Right cardiac atrium (tissue), 5 donors: ENCODE measurements at regions not wholly inside any gene's neighbourhood (a gene's known extent, or its start where the extent isn't known, plus 50 kb on each side); places are given as distances from the start of the nearest gene placed in this dataset.

Experiments
- ATAC-seq, 2 donors: fragments of 200-7000 bp; cut with Tn5 transposase; one replicate each; pipeline versions ENCODE4 v1.8.0 to v1.9.1; 2020; ENCODE audit warnings: moderate library complexity in 2 of 2, mild to moderate bottlenecking in 1 of 2
- DNase-seq, 3 donors: peaks; one replicate each; pipeline ENCODE4 v3.0.0-alpha.2; 2020
- H3K27ac ChIP-seq: one replicate; pipeline ENCODE4 v1.5.1; 2013; ENCODE audit warnings: mild to moderate bottlenecking, low read length, control low read depth, moderate library complexity
- H3K27me3 ChIP-seq: one replicate; pipeline ENCODE4 v1.6.1; 2013; ENCODE audit not compliant: control insufficient read depth, insufficient read depth
- H3K4me1 ChIP-seq: one replicate; pipeline ENCODE4 v1.6.1; 2013; ENCODE audit warnings: low read length; ENCODE audit not compliant: control insufficient read depth, insufficient read depth
- H3K4me3 ChIP-seq: one replicate; pipeline ENCODE4 v1.5.1; 2013; ENCODE audit warnings: low read length, control low read depth
- H3K9me3 ChIP-seq: one replicate; pipeline ENCODE4 v1.6.1; 2013; ENCODE audit warnings: low read length; ENCODE audit not compliant: control insufficient read depth
- WGBS: extraction: QIAGEN DNeasy Blood & Tissue Kit; methylation state at CpG from one replicate; pipeline ENCODE4 v1.1.7; 2013; 5-methylcytosine and 5-hydroxymethylcytosine counted together
- intact Hi-C, 4 donors: fragments of 100-400 bp; cut with DNase I; formaldehyde crosslinking; loops; one replicate each; pipeline versions ENCODE4 v1.11.0 to v1.14.0; 2022 to 2023
- donor health status: healthy with polysubstance abuse.
- donor health status: DM: no; HTN: yes; CAD: no.
- donor health status: DM: no; HTN: no; CAD: no.
- donor health status: DM: no; HTN: yes; CAD: no; lungs with severe emphysema.
- donor health status: DM: yes; HTN: yes; CAD: no.

DNA sequence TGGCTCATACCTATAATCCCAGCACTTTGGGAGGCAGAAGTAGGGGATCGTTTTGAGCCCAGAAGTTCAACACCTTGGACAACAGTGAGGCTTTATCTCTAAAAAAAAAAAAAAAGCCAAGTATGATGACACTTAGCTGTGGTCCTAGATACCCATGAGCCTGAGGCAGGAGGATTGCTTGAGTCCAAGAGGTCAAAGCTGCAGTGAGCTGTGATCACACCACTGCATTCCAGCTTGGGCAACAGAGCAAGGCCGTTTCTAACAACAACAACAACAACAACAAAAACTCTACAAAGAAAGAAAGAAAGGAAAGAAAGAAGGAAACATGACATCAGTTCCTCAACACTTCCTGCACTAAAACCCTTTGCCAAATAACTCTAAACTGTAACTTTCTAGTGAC, 265.1 kb upstream of the DACH1 start:
- Histone ChIP-seq H3K4me1 (no peaks in the 10 kb centered on the region), H3K27ac (no peak overlapping the region), H3K27me3 (no peaks in the 10 kb centered on the region), H3K9me3 (peaks cover under 1% of the 10 kb centered on the region), H3K4me3 (no peak overlapping the region)
- ATAC-seq = no peak
- no peak for DNase-seq
- intact Hi-C loops = no loop called here
- WGBS = 55% methylated on average over 2 of the region's 2 CpGs

DNA sequence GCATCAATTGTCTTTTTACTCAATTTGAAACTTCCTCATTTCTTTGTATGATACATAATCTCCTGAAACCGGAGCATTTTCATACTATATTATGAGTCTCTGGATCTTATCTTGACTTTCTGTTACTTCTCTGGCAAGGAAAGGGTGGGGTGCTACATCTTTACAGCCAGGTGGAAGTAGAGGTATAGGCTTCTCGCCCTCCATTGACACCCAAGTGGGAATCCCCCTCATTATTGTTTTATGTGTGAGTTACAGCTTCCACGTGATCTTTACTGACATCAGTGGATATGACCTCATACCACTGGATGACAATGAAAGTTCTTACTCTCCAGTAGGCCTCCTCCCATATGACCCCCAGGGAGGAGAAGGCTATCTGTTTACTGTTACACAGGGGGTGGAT, 262.1 kb upstream of the DACH1 start:
- no peak for DNase-seq
- Histone ChIP-seq H3K27me3 (no peaks in the 10 kb centered on the region), H3K9me3 (peaks cover 2% of the 10 kb centered on the region), H3K4me1 (no peaks in the 10 kb centered on the region), H3K4me3 (no peak overlapping the region), H3K27ac (no peak overlapping the region)
- 59% methylated on average over 3 of the region's 3 CpGs for WGBS
- no peak for ATAC-seq
- intact Hi-C loops = no loop called here

DNA sequence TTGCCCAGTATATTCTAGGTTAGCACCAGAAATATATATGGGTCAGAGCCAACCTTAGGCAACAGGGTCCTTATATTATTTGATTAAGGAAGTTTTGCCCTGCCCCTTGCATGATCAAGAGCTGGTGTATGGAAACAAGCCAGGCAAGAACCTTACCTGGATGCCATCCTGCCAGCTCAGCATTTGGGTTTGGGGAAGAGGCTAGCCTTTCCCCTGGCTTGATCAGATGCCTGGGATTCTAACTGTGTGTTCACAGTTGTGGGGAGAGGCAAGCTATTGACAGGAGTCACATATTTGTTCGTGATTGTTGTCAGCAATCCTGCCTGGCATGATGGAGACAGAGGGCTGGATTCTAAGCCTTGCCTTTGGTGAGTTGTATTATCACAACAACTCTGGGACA, 260.0 kb upstream of the DACH1 start:
- intact Hi-C loops = no loop called here
- DNase-seq (no peak), ATAC-seq (no peak)
- H3K9me3 ChIP-seq = peaks cover 2% of the 10 kb centered on the region
- H3K27ac ChIP-seq = no peak overlapping the region
- no peaks in the 10 kb centered on the region for H3K4me1 ChIP-seq
- WGBS = 38% methylated on average over 1 of the region's 1 CpG
- no peak overlapping the region for H3K4me3 ChIP-seq
- H3K27me3 ChIP-seq = no peaks in the 10 kb centered on the region

DNA sequence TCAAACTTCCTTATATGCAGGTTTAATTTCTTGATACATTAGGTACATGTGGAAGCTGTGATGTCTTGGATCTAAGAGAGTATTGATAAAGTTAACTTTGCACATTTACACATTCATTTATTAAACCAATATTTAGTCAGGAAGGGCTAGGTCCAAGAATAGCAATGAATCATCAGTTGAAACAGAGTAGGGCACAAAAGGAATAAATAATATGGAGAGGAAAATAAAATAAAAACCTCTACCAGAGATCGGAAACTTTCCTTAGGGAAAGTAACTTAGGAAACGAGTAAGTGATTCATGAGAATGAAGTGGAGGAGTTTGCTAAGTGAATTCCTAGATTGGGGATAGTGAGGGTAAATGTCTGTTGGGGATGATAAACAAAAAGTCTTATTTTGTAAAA, 259.4 kb upstream of the DACH1 start:
- Histone ChIP-seq H3K4me1 (no peaks in the 10 kb centered on the region), H3K27me3 (no peaks in the 10 kb centered on the region), H3K9me3 (peaks cover 2% of the 10 kb centered on the region), H3K4me3 (no peak overlapping the region), H3K27ac (no peak overlapping the region)
- intact Hi-C loops = no loop called here
- DNase-seq (no peak), ATAC-seq (no peak)
- 56% methylated on average over 2 of the region's 2 CpGs for WGBS

DNA sequence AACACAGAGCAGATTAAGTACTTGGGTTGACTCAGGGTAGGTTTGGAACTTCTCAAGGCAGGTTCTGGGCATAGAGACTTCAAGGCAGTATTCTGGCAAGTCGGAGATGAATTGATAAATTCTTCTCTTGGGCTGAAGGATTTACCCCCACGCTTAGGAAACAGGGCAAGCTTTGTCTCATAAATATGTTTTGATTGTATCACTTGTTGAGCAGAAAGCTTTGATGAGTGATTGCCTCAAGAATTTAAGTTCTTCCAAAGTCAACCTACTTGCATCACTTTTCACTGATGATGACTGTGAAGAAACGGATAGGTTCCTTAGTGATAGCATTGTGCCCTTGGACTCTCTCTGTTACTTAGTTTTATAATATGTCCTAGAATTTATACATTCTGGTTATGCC, 258.6 kb upstream of the DACH1 start:
- no peaks in the 10 kb centered on the region for H3K4me1 ChIP-seq
- H3K9me3 ChIP-seq = peaks cover 2% of the 10 kb centered on the region
- H3K27ac ChIP-seq = no peak overlapping the region
- H3K27me3 ChIP-seq = no peaks in the 10 kb centered on the region
- ATAC-seq = no peak
- intact Hi-C loops = no loop called here
- no peak overlapping the region for H3K4me3 ChIP-seq
- WGBS = 82% methylated on average over 3 of the region's 3 CpGs
- DNase-seq = no peak

DNA sequence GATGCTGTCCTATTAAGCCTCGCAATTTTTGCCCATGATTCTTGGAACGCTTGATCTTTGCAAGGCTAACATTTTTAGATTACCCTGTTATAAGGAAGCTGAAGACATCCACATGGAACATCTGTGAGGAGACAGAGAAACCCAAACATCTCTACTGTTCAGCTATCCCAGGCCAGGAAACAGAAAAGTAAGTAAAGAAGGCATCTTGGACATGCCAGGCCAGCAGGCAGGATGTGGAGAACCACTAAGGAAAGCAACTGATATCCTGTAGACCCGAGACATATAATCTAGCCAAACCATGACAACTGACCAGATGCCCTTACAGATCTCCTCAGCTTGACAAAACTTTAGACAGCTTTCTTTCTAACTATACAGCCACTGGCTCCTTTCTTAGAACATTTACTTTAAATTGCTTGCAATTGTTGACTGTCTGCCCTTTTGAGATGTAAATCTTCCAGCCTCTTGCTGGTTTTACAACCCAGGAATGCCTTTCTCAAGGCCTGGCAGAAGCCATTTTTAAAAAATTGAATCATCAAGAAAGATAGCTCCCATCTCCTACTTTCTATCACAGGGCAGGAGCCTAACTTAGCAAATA, 255.8 kb upstream of the DACH1 start:
- no peaks in the 10 kb centered on the region for H3K27me3 ChIP-seq
- H3K27ac ChIP-seq = no peak overlapping the region
- H3K9me3 ChIP-seq = peaks cover 2% of the 10 kb centered on the region
- DNase-seq = no peak
- WGBS = 84% methylated on average over 3 of the region's 3 CpGs
- H3K4me1 ChIP-seq = no peaks in the 10 kb centered on the region
- intact Hi-C loops = no loop called here
- no peak for ATAC-seq
- H3K4me3 ChIP-seq = no peak overlapping the region

DNA sequence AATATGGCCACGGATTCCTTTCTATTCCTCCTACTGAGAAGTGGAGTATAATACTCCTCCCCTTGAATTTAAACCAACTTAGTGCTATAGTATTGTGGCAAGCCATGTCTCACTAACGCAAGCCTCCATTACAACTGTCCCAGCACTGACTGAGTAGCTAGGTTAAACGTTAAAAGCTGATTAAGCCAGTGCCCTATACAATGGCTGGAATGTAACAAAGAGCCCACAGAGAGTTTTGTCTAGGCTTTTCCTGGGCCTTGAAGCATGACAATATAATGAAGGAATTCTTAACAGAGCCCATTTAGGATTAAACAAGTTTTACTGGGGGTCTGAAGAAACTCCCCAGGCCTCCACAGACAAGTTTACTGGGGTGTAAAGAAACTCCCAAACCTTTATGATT, 254.5 kb upstream of the DACH1 start:
- DNase-seq (no peak), ATAC-seq (no peak)
- no peak overlapping the region for H3K4me3 ChIP-seq
- no peaks in the 10 kb centered on the region for H3K9me3 ChIP-seq
- no peaks in the 10 kb centered on the region for H3K4me1 ChIP-seq
- H3K27me3 ChIP-seq = no peaks in the 10 kb centered on the region
- WGBS = 83% methylated on average over 3 of the region's 3 CpGs
- intact Hi-C loops = no loop called here
- H3K27ac ChIP-seq = no peak overlapping the region

DNA sequence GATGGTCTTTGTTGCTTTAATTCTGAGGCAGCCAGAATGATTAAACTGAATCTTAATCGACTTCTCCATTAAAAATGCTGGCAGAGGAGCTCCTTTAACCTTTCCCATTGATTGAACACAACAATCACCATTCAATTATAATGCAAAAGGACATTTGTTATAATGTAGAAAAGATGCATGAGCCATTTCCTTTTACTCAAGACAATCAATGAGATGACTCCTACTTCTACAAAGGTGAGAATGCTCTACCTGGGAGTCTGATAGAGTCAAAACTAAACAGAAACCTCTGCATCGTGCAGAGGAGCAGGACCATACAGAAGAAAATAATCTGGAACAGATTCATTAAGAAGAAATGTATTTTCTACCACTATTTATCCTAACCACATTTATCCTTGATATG, 253.6 kb upstream of the DACH1 start:
- intact Hi-C loops = no loop called here
- H3K4me1 ChIP-seq = no peaks in the 10 kb centered on the region
- ATAC-seq = no peak
- H3K9me3 ChIP-seq = no peaks in the 10 kb centered on the region
- no peak overlapping the region for H3K4me3 ChIP-seq
- 61% methylated on average over 2 of the region's 2 CpGs for WGBS
- no peak overlapping the region for H3K27ac ChIP-seq
- DNase-seq = no peak
- no peaks in the 10 kb centered on the region for H3K27me3 ChIP-seq

DNA sequence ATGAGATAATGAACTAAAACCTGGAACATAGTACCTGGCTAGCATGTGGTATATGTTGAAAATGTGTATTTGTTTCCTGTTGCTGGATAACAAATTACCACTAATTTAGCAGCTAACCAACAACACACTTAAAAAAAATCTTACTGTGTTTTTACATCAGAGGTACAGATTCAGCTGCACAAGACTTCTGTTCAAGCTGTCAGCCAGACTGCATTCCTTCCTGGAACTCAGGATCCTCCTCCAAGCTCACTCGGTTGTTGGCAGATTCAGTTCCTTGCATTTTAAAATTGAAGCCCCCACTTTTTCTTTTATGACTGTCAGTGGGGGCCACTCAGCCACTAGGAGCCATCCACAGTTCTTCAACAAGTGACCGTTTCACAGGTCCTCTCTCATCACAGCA, 246.9 kb upstream of the DACH1 start:
- Histone ChIP-seq H3K9me3 (no peaks in the 10 kb centered on the region), H3K27ac (no peak overlapping the region), H3K27me3 (no peaks in the 10 kb centered on the region), H3K4me3 (no peak overlapping the region), H3K4me1 (no peaks in the 10 kb centered on the region)
- DNase-seq (no peak), ATAC-seq (no peak)
- intact Hi-C loops = no loop called here
- WGBS = 71% methylated on average over 2 of the region's 2 CpGs

DNA sequence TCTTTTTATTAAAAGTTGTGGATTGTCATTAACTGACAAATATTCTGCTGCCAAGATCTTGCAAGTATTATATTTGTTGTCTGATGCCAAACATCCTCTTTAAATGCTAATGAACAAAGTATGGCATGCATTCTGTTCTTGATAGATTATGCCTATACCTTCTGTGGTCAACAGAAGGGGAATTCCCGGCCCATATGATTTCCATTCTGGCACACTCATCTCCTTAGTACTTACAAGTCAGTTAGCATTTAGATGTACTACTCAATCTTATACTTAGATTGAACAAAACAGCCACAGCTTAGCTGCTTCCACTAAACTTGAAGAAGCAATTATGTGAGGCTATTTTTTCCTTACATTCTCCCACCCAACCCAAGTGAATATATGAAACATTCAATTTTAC, 246.1 kb upstream of the DACH1 start:
- intact Hi-C loops = no loop called here
- H3K4me1 ChIP-seq = no peaks in the 10 kb centered on the region
- H3K27ac ChIP-seq = no peak overlapping the region
- WGBS = 78% methylated on average over 1 of the region's 1 CpG
- H3K27me3 ChIP-seq = no peaks in the 10 kb centered on the region
- no peaks in the 10 kb centered on the region for H3K9me3 ChIP-seq
- H3K4me3 ChIP-seq = no peak overlapping the region
- DNase-seq (no peak), ATAC-seq (no peak)

DNA sequence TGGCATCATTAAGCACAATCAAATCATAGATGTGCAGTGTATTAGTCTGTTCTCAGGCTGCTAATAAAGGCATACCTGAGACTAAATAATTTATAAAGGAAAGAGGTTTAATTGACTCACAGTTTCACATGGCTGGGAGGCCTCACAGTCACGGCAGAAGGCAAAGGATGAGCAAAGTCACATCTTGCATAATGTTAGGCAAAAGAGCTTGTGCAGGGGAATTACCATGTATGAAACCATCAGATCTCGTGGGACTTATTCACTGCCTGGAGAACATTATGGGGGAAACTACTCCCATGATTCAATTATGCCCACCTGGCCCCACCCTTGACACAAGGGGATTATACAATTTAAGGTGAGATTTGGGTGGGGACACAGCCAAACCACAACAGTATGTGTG, 245.2 kb upstream of the DACH1 start:
- intact Hi-C loops = no loop called here
- no peak overlapping the region for H3K27ac ChIP-seq
- no peak for DNase-seq
- ATAC-seq = no peak
- H3K27me3 ChIP-seq = no peaks in the 10 kb centered on the region
- no peaks in the 10 kb centered on the region for H3K4me1 ChIP-seq
- no peaks in the 10 kb centered on the region for H3K9me3 ChIP-seq
- 84% methylated on average over 2 of the region's 2 CpGs for WGBS
- no peak overlapping the region for H3K4me3 ChIP-seq

DNA sequence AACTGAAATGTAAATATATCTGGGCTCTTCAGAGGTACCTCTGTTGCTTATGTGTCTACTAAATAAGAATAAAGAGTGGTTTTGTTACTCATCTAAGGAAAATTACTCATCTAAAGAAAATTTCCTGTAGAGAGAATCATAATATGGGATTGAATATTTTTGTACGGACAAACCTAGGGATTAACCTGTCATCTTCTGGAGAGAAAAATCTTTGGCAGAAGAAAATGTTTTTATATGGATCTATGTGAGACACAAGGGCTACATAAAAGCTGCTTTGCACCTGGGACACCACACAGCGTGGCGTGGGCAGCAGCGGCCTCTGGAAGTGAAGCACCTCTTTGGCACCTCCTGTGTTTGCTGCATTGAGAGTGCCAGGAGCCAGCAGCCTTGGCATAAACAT, 242.9 kb upstream of the DACH1 start:
- H3K4me3 ChIP-seq = no peak overlapping the region
- no peaks in the 10 kb centered on the region for H3K4me1 ChIP-seq
- WGBS = 85% methylated on average over 4 of the region's 4 CpGs
- no peak for DNase-seq
- no peak for ATAC-seq
- no peak overlapping the region for H3K27ac ChIP-seq
- H3K9me3 ChIP-seq = no peaks in the 10 kb centered on the region
- no peaks in the 10 kb centered on the region for H3K27me3 ChIP-seq
- intact Hi-C loops = no loop called here
